Suprapubic skin (tissue), 4 donors: ENCODE measurements at regions not wholly inside any gene's neighbourhood (a gene's known extent, or its start where the extent isn't known, plus 50 kb on each side); places are given as distances from the start of the nearest gene placed in this dataset.

ENCODE experiments used
- POLR2A ChIP-seq, 2 donors: fragments of 450-650 bp; IDR thresholded peaks; one replicate each; pipeline ENCODE4 v1.6.1; 2017; ENCODE audit warnings: antibody characterized with exemption in 2 of 2, mild to moderate bottlenecking in 2 of 2, moderate library complexity in 2 of 2
- POLR2AphosphoS5 ChIP-seq, 3 donors: sonication (generic); formaldehyde crosslinking; IDR thresholded peaks; one replicate each; pipeline ENCODE4 v1.6.1; 2017; ENCODE audit warnings: antibody characterized with exemption in 3 of 3
- TF ChIP-seq, protein P1 (sequence below), 2 donors: fragments of 200-600 bp in 1 of 2; fragments of 450-650 bp in 1 of 2; sonication (generic) in 1 of 2; IDR thresholded peaks; one replicate each; pipeline ENCODE4 v1.5.1; 2016 to 2019; ENCODE audit warnings: antibody characterized with exemption in 2 of 2, mild to moderate bottlenecking in 1 of 2, moderate library complexity in 1 of 2

DNA sequence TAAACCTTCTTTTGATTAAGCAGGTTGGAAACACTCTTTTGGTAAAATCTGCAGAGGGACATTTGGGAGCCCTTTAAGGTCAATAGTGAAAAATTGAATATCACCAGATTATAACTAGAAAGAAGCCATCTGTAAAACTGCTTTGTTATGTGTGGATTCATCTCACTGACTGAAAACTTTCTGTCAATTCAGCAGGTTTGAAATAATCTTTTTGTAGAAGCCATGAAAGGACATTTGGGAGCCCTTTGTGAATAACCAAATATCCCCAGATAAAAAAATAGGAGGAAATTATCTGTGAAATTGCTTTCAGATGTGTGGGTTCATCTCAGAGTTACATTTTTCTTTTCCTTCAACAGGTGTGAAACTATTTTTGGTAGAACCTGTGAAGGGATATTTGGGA, 1690.7 kb downstream of the UQCRFS1 start:
- TF ChIP-seq POLR2AphosphoS5 (IDR thresholded peaks at IDR 0.05) (no peak), POLR2A (IDR thresholded peaks at IDR 0.05) (no peak)
- TF ChIP-seq, protein P1, sequence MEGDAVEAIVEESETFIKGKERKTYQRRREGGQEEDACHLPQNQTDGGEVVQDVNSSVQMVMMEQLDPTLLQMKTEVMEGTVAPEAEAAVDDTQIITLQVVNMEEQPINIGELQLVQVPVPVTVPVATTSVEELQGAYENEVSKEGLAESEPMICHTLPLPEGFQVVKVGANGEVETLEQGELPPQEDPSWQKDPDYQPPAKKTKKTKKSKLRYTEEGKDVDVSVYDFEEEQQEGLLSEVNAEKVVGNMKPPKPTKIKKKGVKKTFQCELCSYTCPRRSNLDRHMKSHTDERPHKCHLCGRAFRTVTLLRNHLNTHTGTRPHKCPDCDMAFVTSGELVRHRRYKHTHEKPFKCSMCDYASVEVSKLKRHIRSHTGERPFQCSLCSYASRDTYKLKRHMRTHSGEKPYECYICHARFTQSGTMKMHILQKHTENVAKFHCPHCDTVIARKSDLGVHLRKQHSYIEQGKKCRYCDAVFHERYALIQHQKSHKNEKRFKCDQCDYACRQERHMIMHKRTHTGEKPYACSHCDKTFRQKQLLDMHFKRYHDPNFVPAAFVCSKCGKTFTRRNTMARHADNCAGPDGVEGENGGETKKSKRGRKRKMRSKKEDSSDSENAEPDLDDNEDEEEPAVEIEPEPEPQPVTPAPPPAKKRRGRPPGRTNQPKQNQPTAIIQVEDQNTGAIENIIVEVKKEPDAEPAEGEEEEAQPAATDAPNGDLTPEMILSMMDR (IDR thresholded peaks at IDR 0.05), result no peak
